H1 (cell line): ENCODE measurements at regions not wholly inside any gene's neighbourhood (a gene's known extent, or its start where the extent isn't known, plus 50 kb on each side); places are given as distances from the start of the nearest gene placed in this dataset.
"Not testable (repeated sequence)": the region's sequence is repeated elsewhere in the genome, so short reads cannot be mapped to it uniquely, and the experiment has no call there.

Experiments used
- CTCF ChIA-PET: fragments of 300-600 bp; sonication (Branson Sonifier 250); formaldehyde crosslinking; loops from one replicate; lab custom pipeline; 2021; ENCODE audit not compliant: partially characterized antibody; lab: Charles Lee
- POLR2A ChIA-PET: fragments of 300-600 bp; sonication (Branson Sonifier 250); formaldehyde crosslinking; loops from one replicate; lab custom pipeline; 2021; ENCODE audit warnings: inconsistent platforms; ENCODE audit not compliant: partially characterized antibody; lab: Charles Lee
- DNase-seq, 2 experiments: peaks; one replicate each; pipeline versions ENCODE4 v3.0.0 to v3.0.0-alpha.2; 2010 to 2022; ENCODE audit warnings: low spot score in 2 of 2, low read depth in 1 of 2, mixed read lengths in 1 of 2
- FAIRE-seq: peaks from 2 replicates; lab custom pipeline; 2011; peaks lifted over from hg19 to GRCh38; lab: Jason Lieb, UNC
- H2AFZ ChIP-seq: 2 replicates; pipeline ENCODE4 v1.8.1; 2012; ENCODE audit warnings: low read length, inconsistent platforms
- H2AK5ac ChIP-seq: 2 replicates; pipeline ENCODE4 v1.6.1; 2013; ENCODE audit warnings: low read depth, low read length
- H2BK120ac ChIP-seq: replicated peaks from 2 replicates; pipeline ENCODE3; 2013; ENCODE audit warnings: low read depth, low read length, inconsistent platforms
- H2BK12ac ChIP-seq: 2 replicates; pipeline ENCODE4 v1.6.1; 2013; ENCODE audit warnings: low read depth, low read length
- H2BK15ac ChIP-seq: 2 replicates; pipeline ENCODE4 v1.6.1; 2013; ENCODE audit warnings: low read length
- H2BK20ac ChIP-seq: 2 replicates; pipeline ENCODE4 v1.6.1; 2013; ENCODE audit warnings: low read length
- H2BK5ac ChIP-seq: 2 replicates; pipeline ENCODE4 v1.6.1; 2013; ENCODE audit warnings: low read depth, low read length
- H3K14ac ChIP-seq: 2 replicates; pipeline ENCODE4 v1.6.1; 2013; ENCODE audit warnings: inconsistent platforms; ENCODE audit not compliant: insufficient read length
- H3K18ac ChIP-seq: 2 replicates; pipeline ENCODE4 v1.6.1; 2013; ENCODE audit warnings: low read length; ENCODE audit errors: extremely low read depth
- H3K23ac ChIP-seq: 2 replicates; pipeline ENCODE4 v1.6.1; 2013; ENCODE audit warnings: inconsistent platforms; ENCODE audit not compliant: insufficient read length
- H3K23me2 ChIP-seq: 2 replicates; pipeline ENCODE4 v1.6.1; 2013; ENCODE audit warnings: low read depth, low read length
- H3K27ac ChIP-seq: 2 replicates; pipeline ENCODE4 v1.6.1; 2011; ENCODE audit warnings: low read depth, low read length, inconsistent platforms
- H3K27me3 ChIP-seq, 4 experiments: replicated peaks in 1 of 4; 1 replicate in 1 of 4; 2 replicates in 3 of 4; pipeline versions ENCODE4 v1.6.1 to v1.8.1; 2011 to 2013; ENCODE audit warnings: low read length in 3 of 4, mild to moderate bottlenecking in 3 of 4, inconsistent platforms in 2 of 4, mixed read lengths in 2 of 4, moderate library complexity in 1 of 4; ENCODE audit not compliant: control insufficient read depth in 3 of 4, insufficient read depth in 3 of 4; ENCODE audit errors: extremely low read depth in 1 of 4
- H3K36me3 ChIP-seq, 4 experiments: 2 replicates each; pipeline versions ENCODE4 v1.6.1 to v1.8.1; 2011 to 2013; ENCODE audit warnings: mild to moderate bottlenecking in 4 of 4, low read length in 3 of 4, moderate library complexity in 2 of 4, control low read depth in 1 of 4, inconsistent platforms in 1 of 4; ENCODE audit not compliant: insufficient read depth in 4 of 4, control insufficient read depth in 2 of 4
- H3K4ac ChIP-seq: replicated peaks from 2 replicates; pipeline ENCODE3; 2013; ENCODE audit warnings: low read length, low read depth, mixed read lengths, inconsistent platforms; ENCODE audit not compliant: insufficient read length
- H3K4me1 ChIP-seq, 4 experiments: replicated peaks in 1 of 4; 1 replicate in 1 of 4; 2 replicates in 3 of 4; pipeline versions ENCODE4 v1.6.1 to v1.8.1; 2011 to 2013; ENCODE audit warnings: low read length in 3 of 4, inconsistent platforms in 2 of 4, mixed read lengths in 1 of 4; ENCODE audit not compliant: insufficient read depth in 4 of 4, control insufficient read depth in 3 of 4
- H3K4me2 ChIP-seq, 2 experiments: 2 replicates each; pipeline versions ENCODE4 v1.6.1 to v1.8.1; 2011 to 2013; ENCODE audit warnings: low read depth in 2 of 2, low read length in 2 of 2, control low read depth in 1 of 2, inconsistent platforms in 1 of 2, mild to moderate bottlenecking in 1 of 2; ENCODE audit not compliant: insufficient read depth in 1 of 2
- H3K4me3 ChIP-seq, 4 experiments: fragments of 200-600, 300-600 bp in 1 of 4; sonication (generic), shearing (Covaris generic), sonication (Bioruptor Twin) in 1 of 4; 2 replicates each; pipeline versions ENCODE4 v1.5.1 to v1.8.1; 2011 to 2016; ENCODE audit warnings: low read length in 4 of 4, low read depth in 3 of 4, control low read depth in 2 of 4, inconsistent platforms in 2 of 4, mild to moderate bottlenecking in 2 of 4, mixed read lengths in 1 of 4, moderate library complexity in 1 of 4; ENCODE audit not compliant: insufficient read depth in 2 of 4; ENCODE audit errors: extremely low read depth in 1 of 4
- H3K56ac ChIP-seq: replicated peaks from 2 replicates; pipeline ENCODE3; 2013; ENCODE audit warnings: low read depth, mild to moderate bottlenecking, mixed read lengths, low read length, inconsistent platforms; ENCODE audit not compliant: insufficient read length
- H3K79me1 ChIP-seq: 2 replicates; pipeline ENCODE4 v1.6.1; 2013; ENCODE audit warnings: low read depth, low read length, control low read depth
- H3K79me2 ChIP-seq, 2 experiments: 2 replicates each; pipeline versions ENCODE4 v1.6.1 to v1.8.1; 2012 to 2013; ENCODE audit warnings: low read length in 2 of 2, mild to moderate bottlenecking in 2 of 2, inconsistent platforms in 1 of 2; ENCODE audit not compliant: insufficient read depth in 2 of 2, control insufficient read depth in 1 of 2
- H3K9ac ChIP-seq, 4 experiments: replicated peaks in 1 of 4; 1 replicate in 1 of 4; 2 replicates in 3 of 4; pipeline versions ENCODE4 v1.6.1 to v1.8.1; 2011 to 2013; ENCODE audit warnings: low read depth in 3 of 4, low read length in 3 of 4, control low read depth in 2 of 4, mild to moderate bottlenecking in 2 of 4, moderate library complexity in 2 of 4, inconsistent platforms in 1 of 4; ENCODE audit errors: extremely low read depth in 1 of 4
- H3K9me3 ChIP-seq, 2 experiments: 2 replicates each; pipeline versions ENCODE4 v1.6.1 to v1.8.1; 2012 to 2013; ENCODE audit warnings: mild to moderate bottlenecking in 2 of 2, moderate library complexity in 2 of 2, control low read depth in 1 of 2, inconsistent platforms in 1 of 2, low read depth in 1 of 2, low read length in 1 of 2, mixed read lengths in 1 of 2; ENCODE audit not compliant: insufficient read depth in 2 of 2
- H4K20me1 ChIP-seq, 2 experiments: replicated peaks in 1 of 2; 2 replicates each; pipeline versions ENCODE3 to v1.8.1; 2011 to 2013; ENCODE audit warnings: inconsistent platforms in 2 of 2, low read length in 2 of 2, mild to moderate bottlenecking in 1 of 2; ENCODE audit not compliant: insufficient read depth in 2 of 2, control insufficient read depth in 1 of 2
- H4K5ac ChIP-seq: 2 replicates; pipeline ENCODE4 v1.6.1; 2013; ENCODE audit warnings: low read length, low read depth, mixed read lengths, inconsistent platforms; ENCODE audit not compliant: insufficient read length
- H4K8ac ChIP-seq: 2 replicates; pipeline ENCODE4 v1.8.0; 2013; ENCODE audit warnings: mild to moderate bottlenecking, moderate library complexity, low read length, inconsistent platforms; ENCODE audit not compliant: insufficient read depth; ENCODE audit errors: extremely low read depth
- H4K91ac ChIP-seq: replicated peaks from 2 replicates; pipeline ENCODE3; 2013; ENCODE audit warnings: low read length, mixed read lengths, inconsistent platforms; ENCODE audit not compliant: insufficient read length
- WGBS, 2 experiments: shearing (Covaris generic) in 1 of 2; methylation state at CpG; one replicate each; pipeline versions ENCODE4 v1.1.6 to v1.1.7; 2013 to 2015; ENCODE audit warnings: low lambda C conversion rate in 2 of 2, mixed read lengths in 2 of 2, inconsistent platforms in 1 of 2, low coverage in 1 of 2, missing lambda C conversion rate in 1 of 2; ENCODE audit not compliant: insufficient replicate concordance in 2 of 2, insufficient coverage in 1 of 2, insufficient read length in 1 of 2; ENCODE audit errors: extremely low coverage in 1 of 2, missing lambda C conversion rate in 1 of 2; 5-methylcytosine and 5-hydroxymethylcytosine counted together

DNA sequence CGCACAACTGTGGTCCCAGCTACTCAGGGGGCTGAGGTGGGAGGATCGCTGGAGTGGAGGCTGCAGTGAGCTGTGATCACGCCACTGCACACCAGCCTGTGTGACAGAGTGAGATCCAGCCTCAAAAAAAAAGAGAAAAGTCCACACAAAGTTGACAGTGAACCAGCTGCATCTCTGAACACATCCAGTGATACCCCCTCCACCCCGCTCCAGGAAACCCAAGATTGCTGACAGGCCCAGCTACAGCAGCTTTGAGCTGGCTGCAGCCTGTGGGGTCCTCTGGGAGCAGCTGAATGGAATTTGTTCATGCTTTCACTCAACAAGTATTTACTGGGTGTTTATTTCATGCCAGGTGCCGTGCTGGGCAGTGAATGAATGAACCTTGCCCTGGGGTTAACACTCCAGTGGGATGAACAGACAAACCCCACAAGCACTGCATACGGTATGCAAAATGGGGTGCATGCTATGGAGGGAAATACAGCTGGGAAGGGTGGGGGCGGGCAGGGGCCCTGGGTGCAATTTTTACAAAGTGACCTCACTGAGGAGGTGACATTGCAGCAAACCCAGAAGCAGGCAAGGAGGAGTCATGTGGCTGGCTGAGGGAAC, 170.9 kb downstream of the GOSR1 start:
- H4K20me1 ChIP-seq, FAIRE-seq, H3K79me2 ChIP-seq, H3K4me2 ChIP-seq, CTCF ChIA-PET, H3K4ac ChIP-seq, H4K5ac ChIP-seq, H3K18ac ChIP-seq, H3K36me3 ChIP-seq, H2BK20ac ChIP-seq, H3K9me3 ChIP-seq, H3K27me3 ChIP-seq, H4K8ac ChIP-seq, H3K23me2 ChIP-seq, H2BK15ac ChIP-seq, POLR2A ChIA-PET, H3K4me1 ChIP-seq, H3K79me1 ChIP-seq, H3K56ac ChIP-seq, H3K14ac ChIP-seq, H3K4me3 ChIP-seq, H3K27ac ChIP-seq, H2BK120ac ChIP-seq, H3K9ac ChIP-seq, H4K91ac ChIP-seq, DNase-seq, H2BK12ac ChIP-seq, H2AK5ac ChIP-seq, H2BK5ac ChIP-seq, H3K23ac ChIP-seq, H2AFZ ChIP-seq: not testable (repeated sequence)
- 93% methylated on average over 7 of the region's 7 CpGs; no CpG with 5 or more reads in 1 of the 2 experiments for WGBS, 2 experiments
